CD4-positive, alpha-beta T cell (primary cell): ENCODE measurements at regions not wholly inside any gene's neighbourhood (a gene's known extent, or its start where the extent isn't known, plus 50 kb on each side); places are given as distances from the start of the nearest gene placed in this dataset.
A peak's percentile ranks its signal among the peaks of the same experiment; 100 is the strongest.

Experiments
- ATAC-seq: fragments of 200-7000 bp; cut with Tn5 transposase; one replicate; pipeline ENCODE4 v1.10.0; 2022; ENCODE audit warnings: mild to moderate bottlenecking; ENCODE audit not compliant: poor library complexity
- CTCF ChIA-PET: fragments of 350-600 bp; sonication (Branson Sonifier 250); formaldehyde crosslinking; loops from one replicate; lab custom pipeline; 2021; ENCODE audit warnings: antibody characterized with exemption, inconsistent platforms; lab: Charles Lee
- POLR2A ChIA-PET: fragments of 350-600 bp; sonication (Branson Sonifier 250); formaldehyde crosslinking; loops from one replicate; lab custom pipeline; 2021; ENCODE audit warnings: antibody characterized with exemption, inconsistent platforms; lab: Charles Lee
- DNase-seq, 14 experiments: peaks; one replicate each; pipeline ENCODE4 v3.0.0-alpha.2; 2013 to 2020; ENCODE audit warnings: mixed read lengths in 2 of 14
- H3K27ac ChIP-seq, 2 donors: one replicate each; pipeline versions ENCODE4 v1.5.1 to v1.7.0; 2013; ENCODE audit warnings: low read length in 2 of 2, low read depth in 1 of 2, mild to moderate bottlenecking in 1 of 2
- H3K27me3 ChIP-seq, 2 experiments: 1 replicate in 1 of 2; 2 replicates in 1 of 2; pipeline versions ENCODE4 v1.6.1 to v1.7.0; 2013; ENCODE audit warnings: low read length in 2 of 2, control low read depth in 1 of 2, mild to moderate bottlenecking in 1 of 2, moderate library complexity in 1 of 2; ENCODE audit not compliant: insufficient read depth in 2 of 2, control insufficient read depth in 1 of 2
- H3K36me3 ChIP-seq: one replicate; pipeline ENCODE4 v1.6.1; 2013; ENCODE audit warnings: low read length, control low read depth; ENCODE audit not compliant: insufficient read depth
- H3K4me1 ChIP-seq: one replicate; pipeline ENCODE4 v1.6.1; 2013; ENCODE audit warnings: low read length, control low read depth; ENCODE audit not compliant: insufficient read depth
- H3K4me3 ChIP-seq: one replicate; pipeline ENCODE4 v1.5.1; 2013; ENCODE audit warnings: mild to moderate bottlenecking, low read length, moderate library complexity
- H3K9me3 ChIP-seq, 2 experiments: 1 replicate in 1 of 2; 2 replicates in 1 of 2; pipeline versions ENCODE4 v1.6.1 to v1.7.0; 2013; ENCODE audit warnings: low read length in 2 of 2, mild to moderate bottlenecking in 2 of 2, control low read depth in 1 of 2, moderate library complexity in 1 of 2; ENCODE audit not compliant: control insufficient read depth in 1 of 2, insufficient read depth in 1 of 2
- H3K27ac Mint-ChIP-seq: one replicate; pipeline ENCODE4 v1.8.0; 2020; ENCODE audit warnings: mixed read lengths
- H3K27me3 Mint-ChIP-seq: one replicate; pipeline ENCODE4 v1.8.0; 2021; ENCODE audit warnings: mixed read lengths
- H3K36me3 Mint-ChIP-seq: one replicate; pipeline ENCODE4 v1.8.0; 2021; ENCODE audit warnings: low read depth, mixed read lengths
- H3K4me1 Mint-ChIP-seq: one replicate; pipeline ENCODE4 v1.8.0; 2021; ENCODE audit warnings: low read depth, mixed read lengths
- H3K4me3 Mint-ChIP-seq: one replicate; pipeline ENCODE4 v1.8.0; 2020; ENCODE audit warnings: mild to moderate bottlenecking, mixed read lengths
- H3K9me3 Mint-ChIP-seq: one replicate; pipeline ENCODE4 v1.8.0; 2020; ENCODE audit warnings: mixed read lengths
- intact Hi-C, 2 experiments: fragments of 100-400 bp; cut with DNase I in 1 of 2; cut with micrococcal nuclease in 1 of 2; formaldehyde crosslinking; loops; one replicate each; pipeline versions ENCODE4 v1.15.1 to v1.9.0; 2023 to 2025; cut with DNase I, micrococcal nuclease
- TF ChIP-seq, protein P1 (sequence below): fragments of 200-600 bp; IDR thresholded peaks from one replicate; pipeline ENCODE4 v1.8.0; 2022; ENCODE audit warnings: antibody characterized with exemption, mild to moderate bottlenecking

DNA sequence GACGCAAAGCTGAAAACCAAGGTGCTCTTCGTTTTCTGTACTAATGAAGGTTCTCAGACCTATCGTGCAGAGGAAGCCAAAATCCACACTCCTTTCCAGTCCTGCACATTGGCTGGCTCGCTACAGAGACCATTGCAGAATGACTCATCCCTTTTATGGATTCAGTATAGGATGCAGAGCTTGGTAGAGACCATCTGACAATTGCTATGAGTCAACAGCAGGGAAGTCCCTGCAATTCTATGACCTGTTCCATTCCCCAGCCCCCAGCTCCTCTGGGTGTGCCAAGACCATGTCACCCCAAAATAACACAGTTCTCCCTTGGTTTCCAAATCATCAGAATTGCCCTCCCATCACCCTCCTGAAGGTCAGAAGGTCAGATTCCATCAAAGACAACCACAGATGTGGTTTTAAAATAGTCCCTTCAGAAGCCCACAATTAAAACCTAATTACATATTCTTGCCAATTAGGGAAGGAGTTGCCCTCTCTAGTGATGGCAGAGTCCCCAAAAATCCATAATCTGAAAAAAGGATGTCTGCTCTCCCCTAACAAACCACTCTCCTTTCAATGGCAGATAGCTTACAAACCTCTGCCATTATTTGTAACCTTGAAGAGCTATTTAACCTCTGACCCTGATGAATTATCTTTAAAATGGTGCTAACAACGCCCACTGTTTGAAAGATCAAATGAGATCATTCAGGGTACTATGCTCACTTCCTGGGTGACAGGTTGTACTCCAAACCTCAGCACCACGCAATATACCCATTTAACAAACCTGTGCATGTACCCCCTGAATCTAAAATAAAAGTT is 108.2 kb upstream of the RBBP6 start:
- Histone ChIP-seq H3K27me3 (peaks cover 0 to 3% of the 10 kb centered on the region in 2 experiments), H3K4me3 (no peak overlapping the region), H3K27ac (no peak overlapping the region), H3K9me3 (no peaks in the 10 kb centered on the region), H3K36me3 (no peaks in the 10 kb centered on the region), H3K4me1 (no peaks in the 10 kb centered on the region)
- TF ChIP-seq, protein P1, sequence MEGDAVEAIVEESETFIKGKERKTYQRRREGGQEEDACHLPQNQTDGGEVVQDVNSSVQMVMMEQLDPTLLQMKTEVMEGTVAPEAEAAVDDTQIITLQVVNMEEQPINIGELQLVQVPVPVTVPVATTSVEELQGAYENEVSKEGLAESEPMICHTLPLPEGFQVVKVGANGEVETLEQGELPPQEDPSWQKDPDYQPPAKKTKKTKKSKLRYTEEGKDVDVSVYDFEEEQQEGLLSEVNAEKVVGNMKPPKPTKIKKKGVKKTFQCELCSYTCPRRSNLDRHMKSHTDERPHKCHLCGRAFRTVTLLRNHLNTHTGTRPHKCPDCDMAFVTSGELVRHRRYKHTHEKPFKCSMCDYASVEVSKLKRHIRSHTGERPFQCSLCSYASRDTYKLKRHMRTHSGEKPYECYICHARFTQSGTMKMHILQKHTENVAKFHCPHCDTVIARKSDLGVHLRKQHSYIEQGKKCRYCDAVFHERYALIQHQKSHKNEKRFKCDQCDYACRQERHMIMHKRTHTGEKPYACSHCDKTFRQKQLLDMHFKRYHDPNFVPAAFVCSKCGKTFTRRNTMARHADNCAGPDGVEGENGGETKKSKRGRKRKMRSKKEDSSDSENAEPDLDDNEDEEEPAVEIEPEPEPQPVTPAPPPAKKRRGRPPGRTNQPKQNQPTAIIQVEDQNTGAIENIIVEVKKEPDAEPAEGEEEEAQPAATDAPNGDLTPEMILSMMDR = no peak
- CTCF ChIA-PET = no interaction called here
- ATAC-seq (no peak), DNase-seq (no peak)
- H3K4me3 Mint-ChIP-seq = no peak overlapping the region
- H3K4me1 Mint-ChIP-seq = no peaks in the 10 kb centered on the region
- H3K27ac Mint-ChIP-seq = no peak overlapping the region
- H3K36me3 Mint-ChIP-seq = no peaks in the 10 kb centered on the region
- intact Hi-C loops = no loop called here
- H3K27me3 Mint-ChIP-seq = peaks cover 47% of the 10 kb centered on the region
- POLR2A ChIA-PET = no interaction called here
- peaks cover 3% of the 10 kb centered on the region for H3K9me3 Mint-ChIP-seq

GRCh38 chr16:24433706-24434105 is 105.7 kb upstream of the RBBP6 start:
- no peaks in the 10 kb centered on the region for H3K4me1 ChIP-seq
- Mint-ChIP-seq H3K4me1 (no peaks in the 10 kb centered on the region), H3K36me3 (no peaks in the 10 kb centered on the region), H3K4me3 (no peak overlapping the region), H3K27ac (no peak overlapping the region), H3K27me3 (peaks cover 28% of the 10 kb centered on the region), H3K9me3 (no peaks in the 10 kb centered on the region)
- DNase-seq = no peak
- ChIA-PET CTCF (no interaction called here), POLR2A (no interaction called here)
- no peak overlapping the region for H3K27ac ChIP-seq
- ATAC-seq = no peak
- H3K36me3 ChIP-seq = no peaks in the 10 kb centered on the region
- no peaks in the 10 kb centered on the region for H3K9me3 ChIP-seq
- peaks cover 0 to 3% of the 10 kb centered on the region in 2 experiments for H3K27me3 ChIP-seq
- intact Hi-C loops = no loop called here
- TF ChIP-seq, protein P1 = no peak
- no peak overlapping the region for H3K4me3 ChIP-seq

DNA sequence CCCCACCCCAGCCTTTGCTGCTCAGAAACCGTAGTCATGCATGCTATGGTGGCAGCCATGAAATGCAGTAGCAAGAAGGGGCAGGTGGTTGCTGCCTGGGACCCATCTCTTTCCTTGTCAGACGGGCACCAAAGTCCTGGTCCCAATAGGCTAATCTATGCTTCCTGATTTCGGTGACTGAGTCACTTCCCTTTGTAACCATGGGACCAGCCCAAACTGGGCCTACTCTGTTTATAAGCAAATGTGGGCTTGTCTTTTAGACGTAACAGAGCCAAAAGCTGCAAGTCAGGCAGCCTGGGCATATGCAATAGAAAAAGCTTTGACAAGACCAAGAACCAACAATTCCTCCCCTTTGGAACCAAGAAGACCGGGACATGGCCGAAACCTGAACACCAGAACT is 99.1 kb upstream of the RBBP6 start:
- ATAC-seq (no peak), DNase-seq (peak in 1 of 14 experiments; percentile 4)
- Mint-ChIP-seq H3K9me3 (no peaks in the 10 kb centered on the region), H3K4me1 (no peaks in the 10 kb centered on the region), H3K36me3 (no peaks in the 10 kb centered on the region), H3K27ac (no peak overlapping the region), H3K27me3 (peaks cover 25% of the 10 kb centered on the region), H3K4me3 (no peak overlapping the region)
- H3K27me3 ChIP-seq = peaks cover 0 to 2% of the 10 kb centered on the region in 2 experiments
- H3K36me3 ChIP-seq = no peaks in the 10 kb centered on the region
- ChIA-PET POLR2A (no interaction called here), CTCF (interaction anchor here (0.6 kb wide), 1 partner anchor 1324 kb away, joined by 3 read pairs; no protein-coding TSS in a partner anchor)
- intact Hi-C loops = no loop called here
- no peak overlapping the region for H3K4me3 ChIP-seq
- no peak overlapping the region for H3K27ac ChIP-seq
- no peaks in the 10 kb centered on the region for H3K4me1 ChIP-seq
- no peaks in the 10 kb centered on the region for H3K9me3 ChIP-seq
- TF ChIP-seq, protein P1 = no peak
